ENCODE measurements at regions not wholly inside any gene's neighbourhood (a gene's known extent, or its start where the extent isn't known, plus 50 kb on each side); places are given as distances from the start of the nearest gene placed in this dataset.

GRCh38 chr15:69576035-69576526, 123.5 kb downstream of the RPLP1 start:
- no peak for DNase-seq (ENCODE audit: low read depth)
- peak; percentile 97 for TF ChIP-seq CTCF (IDR thresholded peaks at IDR 0.05; ENCODE audit: control insufficient read depth, extremely low read depth, insufficient read depth)
- no peak overlapping the region for H3K4me3 ChIP-seq (ENCODE audit: low read depth, low read length)

DNA sequence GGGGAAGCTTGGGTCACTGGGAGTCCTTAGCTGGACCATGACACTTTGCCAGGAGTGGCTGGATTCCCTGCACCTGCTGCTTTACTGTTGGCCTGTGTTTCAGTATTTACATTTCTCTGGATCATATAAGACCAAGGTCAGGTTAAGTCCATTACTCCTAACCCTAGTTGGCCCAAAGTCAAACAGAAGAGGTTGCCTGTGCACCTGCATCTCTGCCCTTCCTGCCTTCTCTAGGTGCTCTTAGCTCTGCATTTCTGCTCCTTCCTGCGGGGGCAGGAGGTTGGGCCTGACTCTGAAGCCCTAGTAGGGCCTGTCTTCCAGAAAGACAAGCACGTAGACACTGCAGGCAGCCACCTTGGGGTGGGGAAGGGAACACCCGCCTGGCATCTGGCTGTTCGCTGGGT, 124.3 kb downstream of the RPLP1 start:
- DNase-seq (ENCODE audit: low read depth), result peak; percentile 100
- H3K4me3 ChIP-seq (ENCODE audit: low read depth, low read length), result no peak overlapping the region
- no peak for TF ChIP-seq CTCF (IDR thresholded peaks at IDR 0.05; ENCODE audit: control insufficient read depth, extremely low read depth, insufficient read depth)

- TF ChIP-seq CTCF (IDR thresholded peaks at IDR 0.05; ENCODE audit: control insufficient read depth, extremely low read depth, insufficient read depth), result no peak
- no peak overlapping the region for H3K4me3 ChIP-seq (ENCODE audit: low read depth, low read length)
- DNase-seq (ENCODE audit: low read depth), result no peak
Measured at GRCh38 chr15:69577397-69577796, 124.8 kb downstream of the RPLP1 start.

GRCh38 chr15:69578252-69578651, 125.6 kb downstream of the RPLP1 start:
- TF ChIP-seq CTCF (IDR thresholded peaks at IDR 0.05; ENCODE audit: control insufficient read depth, extremely low read depth, insufficient read depth), result no peak
- DNase-seq (ENCODE audit: low read depth), result no peak

DNA sequence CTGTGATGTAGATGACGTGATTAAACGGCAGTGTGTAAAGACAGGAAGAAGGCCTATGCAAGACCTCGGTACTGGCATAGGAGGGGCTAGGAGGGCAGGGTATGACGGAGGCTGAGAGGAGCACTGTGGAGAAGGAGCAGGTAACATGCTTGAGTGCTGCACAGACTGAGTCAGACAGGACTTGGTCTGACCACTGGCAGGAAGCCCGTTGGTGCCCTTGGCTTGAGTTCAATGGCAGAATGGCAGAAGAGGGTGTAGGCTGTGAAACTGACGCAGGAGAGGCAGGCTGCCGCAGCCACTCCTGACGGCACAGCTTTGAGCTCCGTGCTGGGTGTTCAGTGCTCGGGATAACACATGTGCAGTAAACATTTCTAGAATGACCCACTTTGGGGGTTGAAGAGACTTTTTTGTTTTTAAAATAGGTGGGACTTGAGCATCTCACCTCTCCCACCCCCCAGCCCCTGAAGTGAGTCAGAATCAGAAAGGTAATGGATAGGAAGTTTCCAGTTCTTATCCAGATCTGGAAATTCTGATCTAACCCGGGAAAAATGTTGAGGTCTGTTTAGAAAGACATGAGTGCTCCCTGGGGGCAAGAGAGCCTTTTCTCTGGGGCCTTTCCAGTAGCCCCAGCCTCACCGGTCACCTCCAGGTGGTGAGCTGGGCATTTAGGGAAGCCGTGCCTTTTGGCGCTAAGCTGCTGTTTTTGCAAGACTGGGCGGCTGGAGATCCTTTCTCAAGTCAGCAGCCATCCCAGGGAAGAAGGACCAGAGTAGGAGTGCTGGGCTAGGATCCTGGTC, 126.4 kb downstream of the RPLP1 start:
- H3K4me3 ChIP-seq (ENCODE audit: low read depth, low read length), result no peak overlapping the region

More at GRCh38 chr15:69578252-69578651, 125.6 kb downstream of the RPLP1 start:
- H3K4me3 ChIP-seq (ENCODE audit: low read depth, low read length), result no peak overlapping the region

DNA sequence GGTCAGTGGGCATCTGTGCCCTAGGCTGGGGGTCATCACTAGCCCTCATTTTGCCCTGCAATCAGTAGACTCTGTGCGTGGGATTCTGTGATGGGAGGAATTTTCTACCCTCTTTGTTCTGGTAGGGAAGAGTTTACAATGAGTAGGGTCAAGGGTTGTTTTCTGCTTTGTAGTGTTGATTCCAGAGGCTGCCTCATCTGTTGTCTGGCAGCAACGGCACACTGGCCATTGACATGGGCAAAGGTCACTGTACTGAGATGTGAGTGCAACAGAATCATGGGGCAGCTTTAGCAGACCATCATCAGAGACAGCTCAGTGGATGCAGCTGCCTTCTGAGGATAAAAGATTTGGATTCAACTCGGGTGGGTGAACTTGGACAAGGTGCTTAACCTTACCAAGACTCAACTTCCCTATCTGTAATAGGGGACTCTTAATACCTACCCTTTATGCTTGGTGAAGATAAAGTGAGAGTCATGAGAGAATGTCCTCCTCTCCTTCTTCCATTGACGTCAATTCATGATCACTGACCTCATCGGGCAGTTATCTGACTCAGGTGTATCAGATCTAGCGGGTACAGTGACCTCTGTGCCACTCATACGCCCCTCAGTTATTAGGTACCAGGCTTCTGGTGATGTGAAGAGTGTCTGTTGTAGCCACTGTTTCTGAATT, 127.5 kb downstream of the RPLP1 start:
- no peak for TF ChIP-seq CTCF (IDR thresholded peaks at IDR 0.05; ENCODE audit: control insufficient read depth, extremely low read depth, insufficient read depth)
- no peak for DNase-seq (ENCODE audit: low read depth)
- H3K4me3 ChIP-seq (ENCODE audit: low read depth, low read length), result no peak overlapping the region

More for the DNA sequence above, 126.4 kb downstream of the RPLP1 start:
- no peak for DNase-seq (ENCODE audit: low read depth)
- TF ChIP-seq CTCF (IDR thresholded peaks at IDR 0.05; ENCODE audit: control insufficient read depth, extremely low read depth, insufficient read depth), result no peak
